GM12878 (cell line): ENCODE measurements at regions not wholly inside any gene's neighbourhood (a gene's known extent, or its start where the extent isn't known, plus 50 kb on each side); places are given as distances from the start of the nearest gene placed in this dataset.

Source experiments
- CREM ChIP-seq: IDR thresholded peaks from 2 replicates; pipeline ENCODE4 v1.6.1; 2014; ENCODE audit warnings: antibody characterized with exemption, low read depth
- EP300 ChIP-seq, 2 experiments: fragments of 150-350 bp in 1 of 2; IDR thresholded peaks; 2 replicates each; pipeline ENCODE4 v1.6.1; 2011 to 2012; ENCODE audit warnings: low read depth in 2 of 2, low read length in 2 of 2, borderline replicate concordance in 1 of 2, improper control_type of control experiment in 1 of 2, inconsistent platforms in 1 of 2; ENCODE audit not compliant: control insufficient read depth in 1 of 2
- NFYB ChIP-seq: IDR thresholded peaks from 2 replicates; pipeline ENCODE4 v1.6.1; 2011; ENCODE audit warnings: low read depth, mild to moderate bottlenecking, low read length, improper control_type of control experiment, moderate library complexity; ENCODE audit not compliant: insufficient read depth
- POU2F2 ChIP-seq: IDR thresholded peaks from 3 replicates; pipeline ENCODE4 v1.6.1; 2011; ENCODE audit warnings: low read depth, mild to moderate bottlenecking, low read length, borderline replicate concordance
- REST ChIP-seq: IDR thresholded peaks from 2 replicates; pipeline ENCODE4 v1.6.1; 2012; ENCODE audit warnings: mild to moderate bottlenecking, low read depth, low read length
- SIX5 ChIP-seq: IDR thresholded peaks from 2 replicates; pipeline ENCODE4 v1.6.1; 2011; ENCODE audit warnings: mild to moderate bottlenecking, low read depth, low read length, moderate library complexity; ENCODE audit not compliant: severe bottlenecking
- SP1 ChIP-seq: IDR thresholded peaks from one replicate; pipeline ENCODE4 v1.6.1; 2011; ENCODE audit warnings: low read depth, low read length
- TAF1 ChIP-seq: IDR thresholded peaks from 2 replicates; pipeline ENCODE4 v1.6.1; 2011; ENCODE audit warnings: mild to moderate bottlenecking, low read depth, low read length, borderline replicate concordance
- TBL1XR1 ChIP-seq: IDR thresholded peaks from 2 replicates; pipeline ENCODE4 v1.6.1; 2012; ENCODE audit warnings: low read depth, low read length, improper control_type of control experiment
- USF1 ChIP-seq: IDR thresholded peaks from 2 replicates; pipeline ENCODE4 v1.6.1; 2011; ENCODE audit warnings: borderline replicate concordance, low read depth, mild to moderate bottlenecking, moderate library complexity, mixed read lengths, low read length; ENCODE audit not compliant: insufficient read depth; ENCODE audit errors: extremely low read length
- YY1 ChIP-seq: IDR thresholded peaks from 2 replicates; pipeline ENCODE4 v1.6.1; 2011; ENCODE audit warnings: low read depth, mild to moderate bottlenecking, low read length

GRCh38 chr2:57698392-57698791, 348.2 kb upstream of the VRK2 start:
- TF ChIP-seq EP300 (IDR thresholded peaks at IDR 0.05; ENCODE audit: borderline replicate concordance in 1 of 2, control insufficient read depth in 1 of 2, low read depth in 2 of 2, low read length in 2 of 2) (no peak), YY1 (no peak), SP1 (no peak), USF1 (no peak), POU2F2 (no peak), TBL1XR1 (no peak), NFYB (no peak), CREM (no peak), REST (no peak), SIX5 (no peak), TAF1 (no peak)
